GM12878 (cell line): ENCODE measurements at regions not wholly inside any gene's neighbourhood (a gene's known extent, or its start where the extent isn't known, plus 50 kb on each side); places are given as distances from the start of the nearest gene placed in this dataset.

Experiments
- BACH1 ChIP-seq: fragments of 450-650 bp; IDR thresholded peaks from 2 replicates; pipeline ENCODE4 v1.6.1; 2017; ENCODE audit warnings: mild to moderate bottlenecking, borderline replicate concordance
- BHLHE40 ChIP-seq, 2 experiments: fragments of 450-650 bp in 1 of 2; IDR thresholded peaks; 2 replicates each; pipeline ENCODE4 v1.6.1; 2011 to 2017; ENCODE audit warnings: low read depth in 2 of 2, borderline replicate concordance in 1 of 2, improper control_type of control experiment in 1 of 2, low read length in 1 of 2, mild to moderate bottlenecking in 1 of 2
- BMI1 ChIP-seq: fragments of 450-650 bp; IDR thresholded peaks from 2 replicates; pipeline ENCODE4 v1.6.1; 2016; ENCODE audit warnings: mild to moderate bottlenecking, moderate library complexity, borderline replicate concordance
- CBX5 ChIP-seq: sonication (generic); IDR thresholded peaks from 2 replicates; pipeline ENCODE4 v1.6.1; 2016; ENCODE audit warnings: low read depth, moderate library complexity, mild to moderate bottlenecking, inconsistent platforms
- DPF2 ChIP-seq: fragments of 450-650 bp; IDR thresholded peaks from 2 replicates; pipeline ENCODE4 v1.6.1; 2017; ENCODE audit warnings: mild to moderate bottlenecking
- EP300 ChIP-seq, 2 experiments: fragments of 150-350 bp in 1 of 2; IDR thresholded peaks; 2 replicates each; pipeline ENCODE4 v1.6.1; 2011 to 2012; ENCODE audit warnings: low read depth in 2 of 2, low read length in 2 of 2, borderline replicate concordance in 1 of 2, improper control_type of control experiment in 1 of 2, inconsistent platforms in 1 of 2; ENCODE audit not compliant: control insufficient read depth in 1 of 2
- IKZF1 ChIP-seq: fragments of 450-650 bp; conservative IDR thresholded peaks from 2 replicates; pipeline ENCODE4 v1.6.1; 2017; ENCODE audit warnings: antibody characterized with exemption, mild to moderate bottlenecking
- IKZF2 ChIP-seq, 2 experiments: fragments of 450-650 bp; IDR thresholded peaks; 2 replicates each; pipeline ENCODE4 v1.6.1; 2017; ENCODE audit warnings: mild to moderate bottlenecking in 2 of 2, moderate library complexity in 2 of 2
- NBN ChIP-seq: fragments of 450-650 bp; IDR thresholded peaks from 2 replicates; pipeline ENCODE4 v1.6.1; 2016
- RAD51 ChIP-seq: fragments of 450-650 bp; IDR thresholded peaks from 2 replicates; pipeline ENCODE4 v1.6.1; 2016; ENCODE audit warnings: moderate library complexity, mild to moderate bottlenecking, inconsistent platforms
- RELA ChIP-seq: fragments of 450-650 bp; IDR thresholded peaks from 2 replicates; pipeline ENCODE4 v1.8.0; 2014; ENCODE audit warnings: borderline replicate concordance; ENCODE audit not compliant: partially characterized antibody
- SPI1 ChIP-seq: IDR thresholded peaks from 2 replicates; pipeline ENCODE4 v1.6.1; 2011; ENCODE audit warnings: low read depth, mild to moderate bottlenecking, low read length, moderate library complexity, borderline replicate concordance; ENCODE audit not compliant: insufficient read depth
- SREBF2 ChIP-seq: IDR thresholded peaks from 2 replicates; pipeline ENCODE4 v1.6.1; 2012; ENCODE audit warnings: mild to moderate bottlenecking, low read length
- ZNF207 ChIP-seq: fragments of 450-650 bp; IDR thresholded peaks from 2 replicates; pipeline ENCODE4 v1.6.1; 2014; ENCODE audit warnings: antibody characterized with exemption, mild to moderate bottlenecking, borderline replicate concordance
- ZNF24 ChIP-seq: fragments of 450-650 bp; IDR thresholded peaks from 2 replicates; pipeline ENCODE4 v1.6.1; 2017; ENCODE audit warnings: antibody characterized with exemption, mild to moderate bottlenecking
- ZSCAN29 ChIP-seq: fragments of 450-650 bp; IDR thresholded peaks from 2 replicates; pipeline ENCODE4 v1.6.1; 2017; ENCODE audit warnings: mild to moderate bottlenecking, moderate library complexity
- ZZZ3 ChIP-seq: IDR thresholded peaks from 2 replicates; pipeline ENCODE4 v1.6.1; 2011; ENCODE audit warnings: low read depth; ENCODE audit not compliant: control insufficient read depth, insufficient read length
- TF ChIP-seq, protein P1 (sequence below): IDR thresholded peaks from 2 replicates; pipeline ENCODE4 v1.6.1; 2011; ENCODE audit warnings: low read depth, low read length, improper control_type of control experiment, borderline replicate concordance
- TF ChIP-seq, protein P2 (sequence below): fragments of 450-650 bp; IDR thresholded peaks from 2 replicates; pipeline ENCODE4 v1.6.1; 2016; ENCODE audit warnings: mild to moderate bottlenecking
- TF ChIP-seq, protein P3 (sequence below): fragments of 450-650 bp; conservative IDR thresholded peaks from 2 replicates; pipeline ENCODE4 v1.6.1; 2017; ENCODE audit warnings: mild to moderate bottlenecking, moderate library complexity

DNA sequence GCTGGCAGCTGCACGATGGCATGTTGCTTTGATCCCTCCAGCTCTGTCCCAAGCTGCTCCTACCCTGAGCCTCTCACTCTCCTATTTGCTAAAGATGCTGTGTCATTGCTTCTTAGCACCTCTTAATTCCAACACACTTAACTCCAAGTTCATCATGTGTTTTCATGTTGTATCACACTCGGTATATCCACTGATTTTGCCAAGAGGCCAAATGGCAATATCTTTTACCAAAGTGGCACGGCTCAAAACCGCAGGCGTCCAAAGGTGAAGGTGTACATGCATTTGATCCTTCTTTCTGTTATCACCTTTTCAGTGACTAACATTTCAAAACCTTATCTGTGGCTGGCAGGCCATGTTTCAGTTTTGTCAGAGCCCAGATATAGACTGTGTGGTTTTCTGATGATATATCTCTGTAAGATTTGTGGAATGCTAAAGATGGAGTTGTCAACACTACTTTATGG, 217.0 kb downstream of the TBX18 start (continued):
- peak; percentile 92 to 96; a peak in 3 of 4 replicates for TF ChIP-seq EP300 (IDR thresholded peaks at IDR 0.05; ENCODE audit: borderline replicate concordance in 1 of 2, control insufficient read depth in 1 of 2, low read depth in 2 of 2, low read length in 2 of 2)
- peak; percentile 87; the same call in 1 of the 2 replicates for TF ChIP-seq BACH1
- TF ChIP-seq CBX5: no peak
- TF ChIP-seq BHLHE40 (IDR thresholded peaks at IDR 0.05; ENCODE audit: borderline replicate concordance in 1 of 2, low read depth in 2 of 2, low read length in 1 of 2): peak; percentile 83 to 92
- peak; percentile 97 for TF ChIP-seq DPF2
- TF ChIP-seq ZNF207: no peak
- no peak for TF ChIP-seq SREBF2
- peak; percentile 19 for TF ChIP-seq RELA
- peak; percentile 62 for TF ChIP-seq ZNF24
- TF ChIP-seq, protein P1, sequence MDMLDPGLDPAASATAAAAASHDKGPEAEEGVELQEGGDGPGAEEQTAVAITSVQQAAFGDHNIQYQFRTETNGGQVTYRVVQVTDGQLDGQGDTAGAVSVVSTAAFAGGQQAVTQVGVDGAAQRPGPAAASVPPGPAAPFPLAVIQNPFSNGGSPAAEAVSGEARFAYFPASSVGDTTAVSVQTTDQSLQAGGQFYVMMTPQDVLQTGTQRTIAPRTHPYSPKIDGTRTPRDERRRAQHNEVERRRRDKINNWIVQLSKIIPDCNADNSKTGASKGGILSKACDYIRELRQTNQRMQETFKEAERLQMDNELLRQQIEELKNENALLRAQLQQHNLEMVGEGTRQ: no peak
- TF ChIP-seq NBN: peak; percentile 85
- TF ChIP-seq IKZF2 (IDR thresholded peaks at IDR 0.05): peak; percentile 99 to 100
- TF ChIP-seq, protein P2, sequence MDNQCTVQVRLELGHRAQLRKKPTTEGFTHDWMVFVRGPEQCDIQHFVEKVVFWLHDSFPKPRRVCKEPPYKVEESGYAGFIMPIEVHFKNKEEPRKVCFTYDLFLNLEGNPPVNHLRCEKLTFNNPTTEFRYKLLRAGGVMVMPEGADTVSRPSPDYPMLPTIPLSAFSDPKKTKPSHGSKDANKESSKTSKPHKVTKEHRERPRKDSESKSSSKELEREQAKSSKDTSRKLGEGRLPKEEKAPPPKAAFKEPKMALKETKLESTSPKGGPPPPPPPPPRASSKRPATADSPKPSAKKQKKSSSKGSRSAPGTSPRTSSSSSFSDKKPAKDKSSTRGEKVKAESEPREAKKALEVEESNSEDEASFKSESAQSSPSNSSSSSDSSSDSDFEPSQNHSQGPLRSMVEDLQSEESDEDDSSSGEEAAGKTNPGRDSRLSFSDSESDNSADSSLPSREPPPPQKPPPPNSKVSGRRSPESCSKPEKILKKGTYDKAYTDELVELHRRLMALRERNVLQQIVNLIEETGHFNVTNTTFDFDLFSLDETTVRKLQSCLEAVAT: peak; percentile 95
- 0 out of 2 replicates have a peak, but pooled peaks have one; percentile 21 for TF ChIP-seq ZSCAN29
- peak; percentile 79 for TF ChIP-seq RAD51
- TF ChIP-seq BMI1: peak; percentile 86
- TF ChIP-seq ZZZ3: no peak
- no peak for TF ChIP-seq SPI1
- TF ChIP-seq, protein P3, sequence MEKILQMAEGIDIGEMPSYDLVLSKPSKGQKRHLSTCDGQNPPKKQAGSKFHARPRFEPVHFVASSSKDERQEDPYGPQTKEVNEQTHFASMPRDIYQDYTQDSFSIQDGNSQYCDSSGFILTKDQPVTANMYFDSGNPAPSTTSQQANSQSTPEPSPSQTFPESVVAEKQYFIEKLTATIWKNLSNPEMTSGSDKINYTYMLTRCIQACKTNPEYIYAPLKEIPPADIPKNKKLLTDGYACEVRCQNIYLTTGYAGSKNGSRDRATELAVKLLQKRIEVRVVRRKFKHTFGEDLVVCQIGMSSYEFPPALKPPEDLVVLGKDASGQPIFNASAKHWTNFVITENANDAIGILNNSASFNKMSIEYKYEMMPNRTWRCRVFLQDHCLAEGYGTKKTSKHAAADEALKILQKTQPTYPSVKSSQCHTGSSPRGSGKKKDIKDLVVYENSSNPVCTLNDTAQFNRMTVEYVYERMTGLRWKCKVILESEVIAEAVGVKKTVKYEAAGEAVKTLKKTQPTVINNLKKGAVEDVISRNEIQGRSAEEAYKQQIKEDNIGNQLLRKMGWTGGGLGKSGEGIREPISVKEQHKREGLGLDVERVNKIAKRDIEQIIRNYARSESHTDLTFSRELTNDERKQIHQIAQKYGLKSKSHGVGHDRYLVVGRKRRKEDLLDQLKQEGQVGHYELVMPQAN: 0 out of 2 replicates have a peak, but pooled peaks have one; percentile 5
- TF ChIP-seq IKZF1: peak; percentile 99
